HG03432 (cell line): ENCODE measurements at regions not wholly inside any gene's neighbourhood (a gene's known extent, or its start where the extent isn't known, plus 50 kb on each side); places are given as distances from the start of the nearest gene placed in this dataset.

ENCODE experiments used
- ATAC-seq: cut with Tn5 transposase; IDR thresholded peaks from one replicate; pipeline ENCODE4 v1.9.1; 2021; ENCODE audit warnings: mild to moderate bottlenecking, moderate library complexity; ENCODE audit not compliant: unreplicated experiment

DNA sequence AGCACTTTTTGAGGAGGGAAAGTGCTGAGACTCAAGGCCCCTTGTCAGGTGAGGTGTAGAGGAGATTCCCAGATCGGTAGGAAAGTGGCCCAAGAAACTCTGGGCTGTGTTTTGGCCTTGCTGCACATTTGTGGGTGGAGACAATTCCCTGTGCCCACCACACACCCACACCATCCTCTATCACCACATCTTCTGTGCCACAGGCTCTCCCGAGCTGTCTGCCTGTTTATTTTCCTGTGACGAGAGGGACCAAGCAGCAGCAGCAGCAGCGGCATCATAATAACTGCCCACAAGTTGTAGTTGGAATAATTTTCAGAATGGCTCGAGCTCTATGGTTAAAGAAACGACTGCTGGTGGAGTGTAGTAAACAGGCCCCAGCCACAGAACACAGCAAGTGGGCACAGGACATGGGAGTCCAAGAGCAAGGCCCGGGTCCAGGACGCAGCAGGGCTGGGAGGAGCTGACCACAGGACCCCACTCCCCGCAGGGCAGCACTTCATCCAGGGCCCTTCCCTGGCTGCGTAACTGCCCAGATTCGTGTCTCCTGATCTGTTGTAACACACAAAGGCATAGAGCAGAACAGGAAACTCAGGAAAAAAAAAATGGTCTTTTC, 55.6 kb upstream of the BCL2L14 start:
- no peak for ATAC-seq

GRCh38 chr12:12016284-12017100, 54.2 kb upstream of the BCL2L14 start:
- ATAC-seq = no peak

- no peak for ATAC-seq
These were observed 53.6 kb upstream of the BCL2L14 start for GRCh38 chr12:12017135-12017581.

- ATAC-seq = no peak
These were observed 52.9 kb upstream of the BCL2L14 start for GRCh38 chr12:12017798-12018197.

DNA sequence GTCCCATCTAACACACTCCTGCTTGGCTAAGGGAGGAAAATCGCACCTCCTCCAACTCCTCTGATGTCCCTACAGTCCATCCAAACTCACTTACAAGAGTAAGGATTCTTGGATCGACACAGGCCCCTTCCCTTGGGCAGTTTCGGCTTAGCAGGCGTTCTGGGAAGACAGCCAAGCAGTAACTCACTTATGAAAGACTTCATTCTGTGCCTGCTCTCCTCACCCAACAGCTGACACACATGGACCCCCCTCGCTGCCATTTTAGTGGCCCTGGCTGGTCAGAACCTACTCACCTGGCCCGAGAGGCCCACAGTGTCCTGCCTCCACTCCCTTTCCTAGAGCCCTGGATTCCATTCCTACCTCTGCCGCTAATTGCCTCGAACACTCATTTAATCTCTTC, 52.3 kb upstream of the BCL2L14 start:
- no peak for ATAC-seq

- no peak for ATAC-seq
These were observed 50.9 kb upstream of the BCL2L14 start for GRCh38 chr12:12019881-12020280.

- no peak for ATAC-seq
These were observed 50.0 kb upstream of the BCL2L14 start for GRCh38 chr12:12020762-12021161.
